ENCODE measurements at regions not wholly inside any gene's neighbourhood (a gene's known extent, or its start where the extent isn't known, plus 50 kb on each side); places are given as distances from the start of the nearest gene placed in this dataset.

GRCh38 chr2:189937691-189938090 is 124.8 kb downstream of the MSTN start:
- no peak for ATAC-seq (ENCODE audit: low FRiP score)
- TF ChIP-seq, protein P1, sequence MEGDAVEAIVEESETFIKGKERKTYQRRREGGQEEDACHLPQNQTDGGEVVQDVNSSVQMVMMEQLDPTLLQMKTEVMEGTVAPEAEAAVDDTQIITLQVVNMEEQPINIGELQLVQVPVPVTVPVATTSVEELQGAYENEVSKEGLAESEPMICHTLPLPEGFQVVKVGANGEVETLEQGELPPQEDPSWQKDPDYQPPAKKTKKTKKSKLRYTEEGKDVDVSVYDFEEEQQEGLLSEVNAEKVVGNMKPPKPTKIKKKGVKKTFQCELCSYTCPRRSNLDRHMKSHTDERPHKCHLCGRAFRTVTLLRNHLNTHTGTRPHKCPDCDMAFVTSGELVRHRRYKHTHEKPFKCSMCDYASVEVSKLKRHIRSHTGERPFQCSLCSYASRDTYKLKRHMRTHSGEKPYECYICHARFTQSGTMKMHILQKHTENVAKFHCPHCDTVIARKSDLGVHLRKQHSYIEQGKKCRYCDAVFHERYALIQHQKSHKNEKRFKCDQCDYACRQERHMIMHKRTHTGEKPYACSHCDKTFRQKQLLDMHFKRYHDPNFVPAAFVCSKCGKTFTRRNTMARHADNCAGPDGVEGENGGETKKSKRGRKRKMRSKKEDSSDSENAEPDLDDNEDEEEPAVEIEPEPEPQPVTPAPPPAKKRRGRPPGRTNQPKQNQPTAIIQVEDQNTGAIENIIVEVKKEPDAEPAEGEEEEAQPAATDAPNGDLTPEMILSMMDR (IDR thresholded peaks at IDR 0.05), result no peak
- no peak for DNase-seq (ENCODE audit: low spot score)

DNA sequence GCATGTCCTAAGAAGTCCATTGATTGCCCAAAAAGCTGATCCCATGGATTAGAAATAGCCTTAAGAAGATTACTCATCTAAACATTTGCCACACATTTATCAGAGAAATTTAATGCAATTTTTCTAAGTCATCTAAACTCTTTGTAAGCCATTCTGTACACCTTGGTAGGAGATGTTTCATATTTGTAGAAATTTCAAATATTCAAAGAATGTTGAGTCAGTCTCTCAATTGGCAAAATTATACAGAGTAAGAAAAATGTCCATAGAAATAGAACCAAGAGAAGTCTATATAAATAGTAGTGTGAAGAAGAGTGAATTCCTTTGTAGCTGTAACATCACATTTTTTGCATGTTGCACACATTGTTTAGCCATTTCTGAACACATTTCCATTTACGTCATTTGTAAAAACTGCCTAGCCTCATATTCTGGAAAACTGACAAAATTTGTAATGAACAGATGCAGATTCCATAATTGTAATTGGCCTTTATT is 128.6 kb downstream of the MSTN start:
- ATAC-seq (ENCODE audit: low FRiP score), result peak; percentile 71
- no peak for DNase-seq (ENCODE audit: low spot score)
- TF ChIP-seq, protein P1 (IDR thresholded peaks at IDR 0.05), result no peak

DNA sequence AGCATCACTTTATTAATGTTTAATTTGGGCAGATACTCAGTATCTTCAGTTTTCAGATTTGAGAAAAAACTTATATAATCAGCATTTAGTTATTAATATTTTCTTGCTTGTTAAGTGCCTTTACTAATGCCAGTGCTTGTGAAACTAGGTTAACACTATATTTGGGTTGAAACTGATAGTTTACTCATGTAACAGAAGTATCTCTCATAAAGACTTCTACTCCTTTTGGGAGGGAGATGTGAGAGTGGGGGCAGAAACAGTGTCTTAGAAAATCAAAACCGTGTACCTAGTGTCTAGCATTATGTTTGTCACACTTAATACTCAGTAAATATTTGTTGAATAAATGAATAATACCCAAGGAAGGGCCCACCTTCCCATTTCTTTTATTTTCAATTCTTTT is 129.5 kb downstream of the MSTN start:
- ATAC-seq (ENCODE audit: low FRiP score), result no peak
- no peak for DNase-seq (ENCODE audit: low spot score)
- TF ChIP-seq, protein P1 (IDR thresholded peaks at IDR 0.05), result no peak

DNA sequence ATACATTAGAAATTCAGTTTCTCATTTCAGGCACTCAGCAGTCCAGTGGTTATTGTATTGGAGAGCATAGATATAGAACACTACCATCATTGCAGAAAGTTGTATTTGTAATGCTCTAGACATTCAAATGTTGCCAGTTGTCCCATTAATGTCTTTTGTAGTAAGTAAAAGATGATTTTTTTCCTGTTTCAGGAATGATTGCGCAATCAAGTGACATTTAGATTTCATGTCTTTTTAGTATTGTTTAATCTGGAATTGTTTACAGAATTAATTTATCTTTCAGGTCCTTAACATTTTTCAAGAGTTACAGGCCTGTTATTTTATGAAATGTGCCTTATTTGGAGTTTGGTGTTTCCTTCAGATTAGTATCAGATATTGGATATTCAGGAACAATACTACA is 134.7 kb downstream of the MSTN start:
- DNase-seq (ENCODE audit: low spot score) (no peak), ATAC-seq (ENCODE audit: low FRiP score) (no peak)
- TF ChIP-seq, protein P1 (IDR thresholded peaks at IDR 0.05), result no peak
